ENCODE measurements at regions not wholly inside any gene's neighbourhood (a gene's known extent, or its start where the extent isn't known, plus 50 kb on each side); places are given as distances from the start of the nearest gene placed in this dataset.
"Not testable (repeated sequence)": the region's sequence is repeated elsewhere in the genome, so short reads cannot be mapped to it uniquely, and the experiment has no call there.

DNA sequence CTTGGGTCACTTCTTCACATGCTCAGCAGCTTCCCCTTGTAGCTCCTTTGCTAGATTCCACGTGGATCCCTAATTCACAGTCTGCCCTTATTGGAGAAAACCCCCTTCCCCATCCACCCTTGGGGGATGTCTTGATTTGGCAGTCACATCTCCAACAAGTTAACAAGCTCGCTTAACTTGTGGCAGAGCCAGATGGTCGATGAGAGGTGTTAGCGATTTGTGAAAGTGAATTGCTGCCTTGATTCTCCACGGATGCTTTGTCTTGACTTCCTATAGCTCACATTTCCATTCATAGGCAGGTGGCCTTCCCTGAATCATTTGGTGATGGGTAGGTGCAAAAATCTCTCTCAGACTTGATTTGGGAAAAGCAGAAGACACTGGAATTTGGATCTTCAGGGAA is 387.9 kb downstream of the TCERG1L start:
- no peak for DNase-seq (ENCODE audit: low spot score)
- FAIRE-seq = no peak

GRCh38 chr10:130924138-130924819 is 387.2 kb downstream of the TCERG1L start:
- DNase-seq (ENCODE audit: low spot score) = no peak
- no peak for FAIRE-seq

GRCh38 chr10:130926442-130926841 is 385.1 kb downstream of the TCERG1L start:
- no peak for DNase-seq (ENCODE audit: low spot score)

GRCh38 chr10:130927157-130927556 is 384.4 kb downstream of the TCERG1L start:
- FAIRE-seq = no peak

More at GRCh38 chr10:130926442-130926841, 385.1 kb downstream of the TCERG1L start:
- no peak for FAIRE-seq

DNA sequence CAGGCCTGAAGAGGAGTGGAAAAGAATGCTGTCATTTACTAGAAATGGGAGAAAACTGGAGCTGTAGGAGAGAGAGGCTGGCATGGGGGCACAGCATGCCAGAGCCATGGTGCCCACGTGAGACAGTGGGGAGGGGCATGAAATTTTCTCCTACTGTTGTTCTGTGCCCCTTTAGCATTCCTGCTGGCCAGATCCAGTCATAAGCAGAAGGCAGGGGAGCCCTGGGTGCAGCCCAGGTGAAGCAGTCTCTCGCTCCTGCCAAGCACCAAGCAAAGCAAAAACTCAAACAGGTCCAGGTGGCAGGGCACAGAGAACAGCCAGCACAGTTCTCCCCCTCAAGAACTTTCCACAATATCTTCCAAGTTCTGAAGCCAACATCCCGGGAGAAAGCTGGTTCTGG is 383.2 kb downstream of the TCERG1L start:
- FAIRE-seq = no peak
- DNase-seq (ENCODE audit: low spot score) = no peak

More at GRCh38 chr10:130927157-130927556, 384.4 kb downstream of the TCERG1L start:
- no peak for DNase-seq (ENCODE audit: low spot score)

DNA sequence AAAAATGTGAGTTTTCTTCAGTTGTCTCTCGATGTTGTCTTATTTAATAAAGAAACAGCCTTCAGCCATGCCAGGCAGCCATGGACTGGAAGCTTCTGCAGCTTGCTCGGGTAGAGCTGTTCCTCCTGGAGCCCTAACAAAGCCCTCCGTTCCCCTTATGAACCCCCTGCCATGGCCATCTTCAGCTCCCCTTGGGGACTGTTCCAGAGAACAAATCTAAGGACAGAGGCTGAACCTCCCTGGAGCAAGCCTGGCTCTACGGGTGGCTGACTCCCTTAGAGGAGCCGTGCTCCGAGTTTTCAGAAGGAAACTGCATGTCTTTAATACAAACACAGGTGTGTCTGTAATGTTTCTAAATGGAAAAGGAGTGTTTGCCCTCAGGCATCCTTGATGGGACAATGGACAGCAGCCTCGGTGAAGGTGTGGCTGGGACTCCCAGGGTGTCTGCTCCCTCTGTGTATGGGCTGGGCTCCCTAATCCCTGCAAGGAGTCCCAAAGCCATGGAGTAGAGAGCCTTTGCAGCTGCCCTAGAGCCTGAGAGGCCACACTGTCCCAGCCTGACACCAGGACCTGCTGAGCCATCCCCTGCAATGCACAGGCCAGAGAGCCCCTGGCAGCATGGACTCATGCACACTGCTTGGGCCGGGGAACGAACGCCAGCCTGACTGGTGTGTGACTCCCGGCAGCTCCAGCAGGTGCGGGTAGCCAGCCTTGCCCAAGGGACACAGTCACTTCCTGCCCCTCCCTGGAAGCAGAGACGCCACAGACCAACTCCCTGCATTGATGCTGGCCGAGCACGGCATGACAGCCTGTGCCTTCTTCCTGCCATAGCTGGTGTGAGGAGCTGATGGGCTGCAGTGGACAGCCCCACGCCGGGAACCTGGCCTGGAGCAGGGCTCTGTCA is 381.8 kb downstream of the TCERG1L start:
- no peak for FAIRE-seq
- no peak for DNase-seq (ENCODE audit: low spot score)

- no peak for DNase-seq (ENCODE audit: low spot score)
- FAIRE-seq = no peak
Measured at GRCh38 chr10:130930821-130931220, 380.7 kb downstream of the TCERG1L start.

- no peak for DNase-seq (ENCODE audit: low spot score)
- no peak for FAIRE-seq
Measured at GRCh38 chr10:130931256-130931655, 380.3 kb downstream of the TCERG1L start.

DNA sequence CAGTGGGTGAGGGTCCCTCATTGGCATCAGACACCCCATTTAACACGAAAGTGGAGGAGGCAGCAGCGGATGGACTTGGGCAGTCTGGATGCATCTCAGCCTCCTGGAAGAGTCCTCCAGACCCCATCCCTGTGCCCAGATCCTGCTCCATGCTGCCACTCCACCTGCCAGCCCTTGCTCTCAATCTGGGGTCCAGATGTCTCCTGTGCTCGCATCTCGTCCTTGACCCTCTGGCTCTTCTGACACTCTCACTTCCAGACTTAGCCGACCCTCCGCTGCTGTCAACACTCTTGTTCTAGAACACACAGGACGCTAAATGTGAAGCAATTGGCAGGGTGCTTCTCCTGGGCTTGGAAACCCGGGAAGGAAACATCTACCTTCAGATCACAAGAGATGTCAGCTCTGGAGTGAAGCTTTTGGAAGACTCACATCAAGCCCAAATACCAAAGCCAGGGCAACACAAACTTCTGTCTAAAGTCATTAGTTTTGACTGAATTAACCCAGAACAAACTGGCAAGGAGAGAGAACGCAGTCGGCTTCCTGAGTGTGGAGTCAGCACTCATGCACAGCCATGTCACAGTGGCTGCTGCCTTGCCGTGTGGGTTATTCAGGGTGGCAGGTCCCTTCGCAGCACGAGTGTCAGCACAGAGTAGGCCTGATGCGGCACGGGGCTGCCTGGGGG is 379.1 kb downstream of the TCERG1L start:
- DNase-seq (ENCODE audit: low spot score) (no peak), FAIRE-seq (no peak)

- no peak for DNase-seq (ENCODE audit: low spot score)
- FAIRE-seq = no peak
Measured at GRCh38 chr10:130933008-130933390, 378.5 kb downstream of the TCERG1L start.

- DNase-seq (ENCODE audit: low spot score) (no peak), FAIRE-seq (no peak)
Measured at GRCh38 chr10:130934293-130935127, 377.0 kb downstream of the TCERG1L start.

DNA sequence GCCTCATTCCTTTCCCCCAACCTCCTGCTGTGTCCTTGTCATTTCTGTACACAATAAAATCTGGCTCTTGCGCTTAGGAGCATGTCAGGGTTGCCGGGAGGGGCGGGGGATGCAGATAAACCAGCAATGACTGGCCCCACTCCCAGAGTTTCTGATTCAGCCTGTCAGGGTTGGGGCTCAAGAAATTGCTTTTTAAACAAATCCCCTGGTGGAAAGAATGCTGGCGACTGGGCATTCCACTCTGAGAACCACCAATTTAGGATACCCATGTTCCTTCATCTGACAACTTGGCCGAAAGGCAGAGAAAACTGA is 376.4 kb downstream of the TCERG1L start:
- DNase-seq (ENCODE audit: low spot score) = no peak
- FAIRE-seq = no peak

- no peak for FAIRE-seq
- DNase-seq (ENCODE audit: low spot score) = no peak
Measured at GRCh38 chr10:130935897-130936550, 375.5 kb downstream of the TCERG1L start.

GRCh38 chr10:130936851-130937250 is 374.7 kb downstream of the TCERG1L start:
- FAIRE-seq (no peak), DNase-seq (ENCODE audit: low spot score) (no peak)

DNA sequence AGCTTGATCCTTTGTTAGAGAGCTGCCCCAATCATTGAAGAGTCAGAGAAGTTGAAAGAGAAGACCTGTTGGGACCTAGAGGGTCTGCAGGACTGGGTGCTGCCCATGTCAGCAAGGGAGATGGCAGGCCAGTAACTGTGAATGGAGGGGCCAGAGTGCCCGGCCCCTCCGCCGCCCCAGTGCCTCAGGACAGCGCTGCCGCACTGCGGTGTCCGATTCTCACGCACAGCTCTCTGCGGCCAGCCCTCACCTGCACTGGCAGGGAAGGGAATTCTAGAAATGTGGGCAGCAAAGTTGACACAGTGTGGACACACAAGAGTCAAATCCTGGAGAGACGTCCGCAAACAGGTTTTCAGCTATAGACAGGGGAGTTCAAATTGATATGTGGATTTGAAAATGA is 373.5 kb downstream of the TCERG1L start:
- FAIRE-seq = no peak
- DNase-seq (ENCODE audit: low spot score) = no peak

- not testable (repeated sequence) for FAIRE-seq; DNase-seq (ENCODE audit: low spot score)
Measured at GRCh38 chr10:130938891-130939290, 372.6 kb downstream of the TCERG1L start.

GRCh38 chr10:130941886-130942285 is 369.6 kb downstream of the TCERG1L start:
- FAIRE-seq (no peak), DNase-seq (ENCODE audit: low spot score) (no peak)

DNA sequence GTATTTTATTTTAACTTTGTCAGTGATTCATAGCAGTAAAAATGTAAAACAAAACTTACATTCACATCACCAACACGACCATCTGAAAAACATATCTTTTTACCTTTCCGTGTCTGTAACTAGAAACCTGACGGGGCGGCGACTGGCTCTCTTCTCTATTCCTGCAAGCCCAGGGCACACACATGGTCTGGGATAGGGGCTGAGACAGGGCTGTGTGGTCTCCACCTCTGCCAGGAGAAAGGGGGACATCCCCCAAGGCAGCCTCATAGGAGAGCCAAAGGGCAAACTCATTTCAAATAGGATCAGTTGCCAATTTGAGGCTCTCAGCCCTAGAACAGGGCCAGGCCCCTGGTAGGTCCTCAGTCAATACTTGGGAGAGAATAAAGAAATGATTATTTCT is 359.4 kb downstream of the TCERG1L start:
- DNase-seq (ENCODE audit: low spot score) (no peak), FAIRE-seq (no peak)

DNA sequence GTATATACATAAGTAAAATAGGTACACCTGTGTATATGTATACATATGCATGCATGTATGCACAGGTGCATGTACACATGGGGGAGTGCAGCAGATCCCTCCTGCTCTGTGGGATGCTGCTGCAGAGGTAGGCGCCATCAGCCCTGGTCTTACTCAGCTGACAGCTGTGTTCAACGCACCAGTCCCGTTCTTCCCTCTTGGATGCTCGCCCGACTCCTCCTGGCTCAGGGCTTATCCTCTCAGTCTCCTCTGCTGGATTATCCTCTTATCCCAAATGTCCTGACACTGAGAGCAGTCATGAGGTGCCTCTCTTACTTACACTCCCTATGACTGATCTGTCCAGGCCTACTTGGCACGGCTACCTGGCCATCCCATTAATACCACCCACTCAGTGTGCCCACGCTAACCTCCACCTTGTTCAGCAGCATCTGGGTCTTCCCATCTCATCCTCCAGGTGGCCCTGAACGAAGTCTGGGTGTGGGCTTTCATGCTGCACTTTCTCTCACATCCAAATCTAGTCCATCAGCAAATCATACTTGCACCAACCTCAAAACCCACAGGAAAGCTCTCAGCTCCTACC is 357.1 kb downstream of the TCERG1L start:
- no peak for FAIRE-seq
- DNase-seq (ENCODE audit: low spot score) = no peak

DNA sequence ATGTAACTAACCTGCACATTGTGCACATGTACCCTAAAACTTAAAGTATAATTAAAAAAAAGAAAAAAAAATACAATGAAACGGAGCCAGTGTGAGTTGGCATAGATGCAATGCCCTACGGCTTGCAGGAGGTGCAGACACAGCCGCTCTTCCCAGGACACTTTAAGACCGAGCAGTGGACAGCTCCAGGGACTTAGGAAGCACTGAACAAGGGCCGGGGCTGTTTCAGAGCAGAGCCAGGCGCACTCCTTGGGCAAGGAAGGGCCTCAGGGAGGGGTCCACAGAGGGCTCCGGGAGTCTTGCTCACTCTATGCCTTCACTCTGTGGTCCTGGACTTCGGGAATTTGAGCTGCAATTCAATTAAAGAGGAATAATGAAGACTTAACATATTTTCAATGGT is 355.3 kb downstream of the TCERG1L start:
- FAIRE-seq (no peak), DNase-seq (ENCODE audit: low spot score) (no peak)
